GM23338 (cell line): ENCODE measurements at regions not wholly inside any gene's neighbourhood (a gene's known extent, or its start where the extent isn't known, plus 50 kb on each side); places are given as distances from the start of the nearest gene placed in this dataset.

Experiments
- ATAC-seq: fragments of 200-7000 bp; cut with Tn5 transposase; 3 replicates; pipeline ENCODE4 v1.9.1; 2020
- DNase-seq: peaks from one replicate; pipeline ENCODE4 v3.0.0-alpha.2; 2015; ENCODE audit warnings: low spot score
- H2AFZ ChIP-seq: fragments of 200-600 bp; sonication (generic); 2 replicates; pipeline ENCODE4 v1.8.0; 2016; ENCODE audit warnings: antibody characterized with exemption, mild to moderate bottlenecking, moderate library complexity
- H3F3A ChIP-seq: fragments of 200-600 bp; sonication (generic); replicated peaks from 2 replicates; pipeline ENCODE4 v1.8.0; 2017; ENCODE audit warnings: antibody characterized with exemption, mixed run types, low read depth
- H3K27ac ChIP-seq: fragments of 200-600 bp; sonication (generic); 2 replicates; pipeline ENCODE4 v1.6.1; 2016; ENCODE audit warnings: low read depth
- H3K27me3 ChIP-seq: fragments of 200-600 bp; sonication (generic); 2 replicates; pipeline ENCODE4 v1.8.0; 2016; ENCODE audit warnings: mild to moderate bottlenecking, mixed run types, moderate library complexity; ENCODE audit not compliant: insufficient read depth
- H3K36me3 ChIP-seq: fragments of 200-600 bp; sonication (generic); 2 replicates; pipeline ENCODE4 v1.8.0; 2016; ENCODE audit warnings: mild to moderate bottlenecking; ENCODE audit not compliant: insufficient read depth
- H3K4me1 ChIP-seq: fragments of 200-600 bp; sonication (generic); 2 replicates; pipeline ENCODE4 v1.8.0; 2016; ENCODE audit warnings: mild to moderate bottlenecking, moderate library complexity; ENCODE audit not compliant: insufficient read depth
- H3K4me2 ChIP-seq: fragments of 200-600 bp; sonication (generic); 2 replicates; pipeline ENCODE4 v1.7.1; 2017; ENCODE audit warnings: mixed run types
- H3K4me3 ChIP-seq: fragments of 200-600 bp; sonication (generic); 2 replicates; pipeline ENCODE4 v1.6.1; 2016; ENCODE audit warnings: mixed run types
- H3K79me2 ChIP-seq: fragments of 200-600 bp; sonication (generic); replicated peaks from 2 replicates; pipeline ENCODE4 v1.8.0; 2017; ENCODE audit warnings: mild to moderate bottlenecking; ENCODE audit not compliant: insufficient read depth
- H3K9me2 ChIP-seq: fragments of 200-600 bp; sonication (generic); 2 replicates; pipeline ENCODE4 v1.8.0; 2017; ENCODE audit not compliant: insufficient read depth
- H4K20me1 ChIP-seq: fragments of 200-600 bp; sonication (generic); replicated peaks from 2 replicates; pipeline ENCODE4 v1.8.0; 2017; ENCODE audit warnings: mild to moderate bottlenecking; ENCODE audit not compliant: insufficient read depth
- H3K27ac Mint-ChIP-seq: 2 replicates; pipeline ENCODE4 v1.8.0; 2020; ENCODE audit warnings: inconsistent platforms, mild to moderate bottlenecking, moderate library complexity, mixed read lengths
- H3K27me3 Mint-ChIP-seq: 3 replicates; pipeline ENCODE4 v1.8.0; 2022; ENCODE audit warnings: low read depth, mild to moderate bottlenecking, moderate library complexity, mixed read lengths, inconsistent platforms; ENCODE audit not compliant: insufficient read depth, poor library complexity
- H3K36me3 Mint-ChIP-seq: 3 replicates; pipeline ENCODE4 v1.8.0; 2021; ENCODE audit warnings: low read depth, mild to moderate bottlenecking, inconsistent platforms, moderate library complexity, mixed read lengths
- H3K4me1 Mint-ChIP-seq: 3 replicates; pipeline ENCODE4 v1.8.0; 2020; ENCODE audit warnings: mild to moderate bottlenecking, inconsistent platforms, mixed read lengths
- H3K4me3 Mint-ChIP-seq: 3 replicates; pipeline ENCODE4 v1.8.0; 2021; ENCODE audit warnings: moderate library complexity, mild to moderate bottlenecking, inconsistent platforms, mixed read lengths
- H3K9me3 Mint-ChIP-seq: 3 replicates; pipeline ENCODE4 v1.8.0; 2020; ENCODE audit warnings: moderate library complexity, mild to moderate bottlenecking, inconsistent platforms, mixed read lengths
- CREB1 ChIP-seq: fragments of 250-450 bp; sonication (Bioruptor Pico); IDR thresholded peaks from 2 replicates; pipeline ENCODE4 v1.5.0; 2020; ENCODE audit warnings: low read depth, mild to moderate bottlenecking, moderate library complexity
- EZH2 ChIP-seq: fragments of 200-600 bp; sonication (generic); IDR thresholded peaks from one replicate; pipeline ENCODE4 v1.8.0; 2017; ENCODE audit warnings: antibody characterized with exemption, mild to moderate bottlenecking, low read depth; ENCODE audit not compliant: unreplicated experiment
- NANOG ChIP-seq: IDR thresholded peaks from 2 replicates; pipeline ENCODE4 v1.6.1; 2016; ENCODE audit warnings: antibody characterized with exemption, borderline replicate concordance
- STAT1 ChIP-seq: IDR thresholded peaks from one replicate; pipeline ENCODE4 v1.6.1; 2016; ENCODE audit warnings: antibody characterized with exemption; ENCODE audit not compliant: unreplicated experiment
- TF ChIP-seq, protein P1 (sequence below): fragments of 250-450 bp; sonication (Bioruptor Pico); IDR thresholded peaks from 2 replicates; pipeline ENCODE4 v1.5.0; 2020; ENCODE audit warnings: mild to moderate bottlenecking, moderate library complexity
- TF ChIP-seq, protein P2 (sequence below): IDR thresholded peaks from 2 replicates; pipeline ENCODE4 v1.6.1; 2016; ENCODE audit warnings: antibody characterized with exemption

DNA sequence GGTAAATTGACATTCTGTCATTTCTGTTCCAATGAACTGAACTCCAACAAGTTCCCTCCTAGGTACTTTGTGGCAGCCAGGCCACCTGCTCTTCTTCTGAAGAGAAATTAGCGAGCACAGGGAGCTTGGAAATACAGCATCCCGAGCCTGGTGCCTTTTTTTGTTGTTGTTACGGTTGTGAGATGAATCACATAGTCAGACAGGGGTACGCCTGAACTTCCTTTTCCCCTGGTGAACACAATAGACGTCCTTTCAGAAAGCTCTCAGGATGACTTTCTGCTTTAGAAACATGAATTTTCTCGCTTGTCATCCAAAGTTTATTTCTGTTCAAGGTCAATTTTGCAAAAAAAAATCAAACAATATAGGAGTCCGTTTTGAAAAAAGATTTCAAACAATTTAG lies 53.9 kb upstream of the XYLT1 start:
- H3K36me3 Mint-ChIP-seq, result no peaks in the 10 kb centered on the region
- Histone ChIP-seq H3K9me2 (no peaks in the 10 kb centered on the region), H3K4me1 (no peaks in the 10 kb centered on the region), H3K79me2 (no peaks in the 10 kb centered on the region), H3F3A (no peaks in the 10 kb centered on the region), H3K27ac (no peak overlapping the region), H2AFZ (no peak overlapping the region), H4K20me1 (no peaks in the 10 kb centered on the region), H3K36me3 (no peaks in the 10 kb centered on the region), H3K4me3 (no peak overlapping the region), H3K27me3 (no peaks in the 10 kb centered on the region), H3K4me2 (no peak overlapping the region)
- TF ChIP-seq CREB1 (CRISPR knock-in tag), result no peak
- TF ChIP-seq, protein P1, sequence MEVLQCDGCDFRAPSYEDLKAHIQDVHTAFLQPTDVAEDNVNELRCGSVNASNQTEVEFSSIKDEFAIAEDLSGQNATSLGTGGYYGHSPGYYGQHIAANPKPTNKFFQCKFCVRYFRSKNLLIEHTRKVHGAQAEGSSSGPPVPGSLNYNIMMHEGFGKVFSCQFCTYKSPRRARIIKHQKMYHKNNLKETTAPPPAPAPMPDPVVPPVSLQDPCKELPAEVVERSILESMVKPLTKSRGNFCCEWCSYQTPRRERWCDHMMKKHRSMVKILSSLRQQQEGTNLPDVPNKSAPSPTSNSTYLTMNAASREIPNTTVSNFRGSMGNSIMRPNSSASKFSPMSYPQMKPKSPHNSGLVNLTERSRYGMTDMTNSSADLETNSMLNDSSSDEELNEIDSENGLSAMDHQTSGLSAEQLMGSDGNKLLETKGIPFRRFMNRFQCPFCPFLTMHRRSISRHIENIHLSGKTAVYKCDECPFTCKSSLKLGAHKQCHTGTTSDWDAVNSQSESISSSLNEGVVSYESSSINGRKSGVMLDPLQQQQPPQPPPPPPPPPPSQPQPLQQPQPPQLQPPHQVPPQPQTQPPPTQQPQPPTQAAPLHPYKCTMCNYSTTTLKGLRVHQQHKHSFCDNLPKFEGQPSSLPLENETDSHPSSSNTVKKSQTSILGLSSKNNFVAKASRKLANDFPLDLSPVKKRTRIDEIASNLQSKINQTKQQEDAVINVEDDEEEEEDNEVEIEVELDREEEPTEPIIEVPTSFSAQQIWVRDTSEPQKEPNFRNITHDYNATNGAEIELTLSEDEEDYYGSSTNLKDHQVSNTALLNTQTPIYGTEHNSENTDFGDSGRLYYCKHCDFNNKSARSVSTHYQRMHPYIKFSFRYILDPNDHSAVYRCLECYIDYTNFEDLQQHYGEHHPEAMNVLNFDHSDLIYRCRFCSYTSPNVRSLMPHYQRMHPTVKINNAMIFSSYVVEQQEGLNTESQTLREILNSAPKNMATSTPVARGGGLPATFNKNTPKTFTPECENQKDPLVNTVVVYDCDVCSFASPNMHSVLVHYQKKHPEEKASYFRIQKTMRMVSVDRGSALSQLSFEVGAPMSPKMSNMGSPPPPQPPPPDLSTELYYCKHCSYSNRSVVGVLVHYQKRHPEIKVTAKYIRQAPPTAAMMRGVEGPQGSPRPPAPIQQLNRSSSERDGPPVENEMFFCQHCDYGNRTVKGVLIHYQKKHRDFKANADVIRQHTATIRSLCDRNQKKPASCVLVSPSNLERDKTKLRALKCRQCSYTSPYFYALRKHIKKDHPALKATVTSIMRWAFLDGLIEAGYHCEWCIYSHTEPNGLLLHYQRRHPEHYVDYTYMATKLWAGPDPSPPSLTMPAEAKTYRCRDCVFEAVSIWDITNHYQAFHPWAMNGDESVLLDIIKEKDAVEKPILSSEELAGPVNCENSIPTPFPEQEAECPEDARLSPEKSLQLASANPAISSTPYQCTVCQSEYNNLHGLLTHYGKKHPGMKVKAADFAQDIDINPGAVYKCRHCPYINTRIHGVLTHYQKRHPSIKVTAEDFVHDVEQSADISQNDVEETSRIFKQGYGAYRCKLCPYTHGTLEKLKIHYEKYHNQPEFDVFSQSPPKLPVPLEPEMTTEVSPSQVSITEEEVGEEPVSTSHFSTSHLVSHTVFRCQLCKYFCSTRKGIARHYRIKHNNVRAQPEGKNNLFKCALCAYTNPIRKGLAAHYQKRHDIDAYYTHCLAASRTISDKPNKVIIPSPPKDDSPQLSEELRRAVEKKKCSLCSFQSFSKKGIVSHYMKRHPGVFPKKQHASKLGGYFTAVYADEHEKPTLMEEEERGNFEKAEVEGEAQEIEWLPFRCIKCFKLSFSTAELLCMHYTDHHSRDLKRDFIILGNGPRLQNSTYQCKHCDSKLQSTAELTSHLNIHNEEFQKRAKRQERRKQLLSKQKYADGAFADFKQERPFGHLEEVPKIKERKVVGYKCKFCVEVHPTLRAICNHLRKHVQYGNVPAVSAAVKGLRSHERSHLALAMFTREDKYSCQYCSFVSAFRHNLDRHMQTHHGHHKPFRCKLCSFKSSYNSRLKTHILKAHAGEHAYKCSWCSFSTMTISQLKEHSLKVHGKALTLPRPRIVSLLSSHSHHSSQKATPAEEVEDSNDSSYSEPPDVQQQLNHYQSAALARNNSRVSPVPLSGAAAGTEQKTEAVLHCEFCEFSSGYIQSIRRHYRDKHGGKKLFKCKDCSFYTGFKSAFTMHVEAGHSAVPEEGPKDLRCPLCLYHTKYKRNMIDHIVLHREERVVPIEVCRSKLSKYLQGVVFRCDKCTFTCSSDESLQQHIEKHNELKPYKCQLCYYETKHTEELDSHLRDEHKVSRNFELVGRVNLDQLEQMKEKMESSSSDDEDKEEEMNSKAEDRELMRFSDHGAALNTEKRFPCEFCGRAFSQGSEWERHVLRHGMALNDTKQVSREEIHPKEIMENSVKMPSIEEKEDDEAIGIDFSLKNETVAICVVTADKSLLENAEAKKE, result no peak
- H3K27me3 Mint-ChIP-seq, result peaks cover 4% of the 10 kb centered on the region
- DNase-seq (no peak), ATAC-seq (no peak)
- no peak overlapping the region for H3K27ac Mint-ChIP-seq
- H3K9me3 Mint-ChIP-seq, result peaks cover 2% of the 10 kb centered on the region; the same call in 2 of the 3 replicates
- H3K4me3 Mint-ChIP-seq, result no peak overlapping the region
- no peaks in the 10 kb centered on the region for H3K4me1 Mint-ChIP-seq

DNA sequence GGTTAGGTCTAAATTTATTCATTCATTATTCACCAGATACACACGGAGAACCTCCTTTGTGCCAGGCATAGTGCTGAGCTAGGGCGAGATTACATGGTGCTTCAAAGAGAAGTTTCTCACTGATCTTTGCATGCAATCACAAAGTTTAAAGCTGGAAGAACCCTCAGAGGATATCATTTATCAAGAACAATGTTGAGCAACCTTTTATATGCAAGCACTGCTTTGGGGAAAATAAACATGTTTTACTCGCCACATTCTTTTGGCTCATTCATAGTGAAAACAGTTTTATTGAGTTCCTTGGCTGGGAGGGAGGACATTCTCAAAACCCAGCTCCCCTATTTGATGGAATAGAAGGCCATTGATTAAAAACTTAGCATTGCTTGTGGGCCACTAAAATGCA lies 49.8 kb upstream of the XYLT1 start:
- ATAC-seq (no peak), DNase-seq (no peak)
- H3K27ac Mint-ChIP-seq, result no peak overlapping the region
- Histone ChIP-seq H3K27ac (no peak overlapping the region), H3K4me3 (no peak overlapping the region), H3F3A (no peaks in the 10 kb centered on the region), H3K9me2 (no peaks in the 10 kb centered on the region), H3K4me2 (no peak overlapping the region), H3K79me2 (no peaks in the 10 kb centered on the region), H3K27me3 (no peaks in the 10 kb centered on the region), H4K20me1 (no peaks in the 10 kb centered on the region), H3K36me3 (no peaks in the 10 kb centered on the region), H2AFZ (no peak overlapping the region), H3K4me1 (no peaks in the 10 kb centered on the region)
- no peaks in the 10 kb centered on the region for H3K4me1 Mint-ChIP-seq
- H3K36me3 Mint-ChIP-seq, result no peaks in the 10 kb centered on the region
- no peaks in the 10 kb centered on the region; the same call in 2 of the 3 replicates for H3K9me3 Mint-ChIP-seq
- H3K27me3 Mint-ChIP-seq, result no peaks in the 10 kb centered on the region
- no peak overlapping the region for H3K4me3 Mint-ChIP-seq
- TF ChIP-seq, protein P1, result no peak
- TF ChIP-seq, protein P2, sequence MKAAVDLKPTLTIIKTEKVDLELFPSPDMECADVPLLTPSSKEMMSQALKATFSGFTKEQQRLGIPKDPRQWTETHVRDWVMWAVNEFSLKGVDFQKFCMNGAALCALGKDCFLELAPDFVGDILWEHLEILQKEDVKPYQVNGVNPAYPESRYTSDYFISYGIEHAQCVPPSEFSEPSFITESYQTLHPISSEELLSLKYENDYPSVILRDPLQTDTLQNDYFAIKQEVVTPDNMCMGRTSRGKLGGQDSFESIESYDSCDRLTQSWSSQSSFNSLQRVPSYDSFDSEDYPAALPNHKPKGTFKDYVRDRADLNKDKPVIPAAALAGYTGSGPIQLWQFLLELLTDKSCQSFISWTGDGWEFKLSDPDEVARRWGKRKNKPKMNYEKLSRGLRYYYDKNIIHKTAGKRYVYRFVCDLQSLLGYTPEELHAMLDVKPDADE, result no peak
- TF ChIP-seq EZH2 (no peak), STAT1 (no peak), NANOG (no peak)
